Middle frontal gyrus (tissue), 1 donor: ENCODE measurements at regions not wholly inside any gene's neighbourhood (a gene's known extent, or its start where the extent isn't known, plus 50 kb on each side); places are given as distances from the start of the nearest gene placed in this dataset.
"Not testable (repeated sequence)": the region's sequence is repeated elsewhere in the genome, so short reads cannot be mapped to it uniquely, and the experiment has no call there.

Source experiments
- DNase-seq: peaks from one replicate; pipeline ENCODE4 v3.0.0-alpha.2; 2015; ENCODE audit warnings: low spot score; ENCODE audit errors: extremely low spot score

- no peak for DNase-seq
Observed at GRCh38 chr17:51387986-51388385, 127.6 kb downstream of the UTP18 start.

- no peak for DNase-seq
Observed at GRCh38 chr17:51389875-51390274, 129.5 kb downstream of the UTP18 start.

GRCh38 chr17:51391982-51392654 is 131.8 kb downstream of the UTP18 start:
- DNase-seq = no peak

GRCh38 chr17:51395621-51396020 is 135.3 kb downstream of the UTP18 start:
- no peak for DNase-seq

GRCh38 chr17:51397361-51398127 is 137.2 kb downstream of the UTP18 start:
- DNase-seq = no peak

GRCh38 chr17:51398128-51398525 is 137.8 kb downstream of the UTP18 start:
- DNase-seq = no peak

GRCh38 chr17:51398687-51399086 is 138.3 kb downstream of the UTP18 start:
- no peak for DNase-seq

- no peak for DNase-seq
Observed at GRCh38 chr17:51401279-51401678, 140.9 kb downstream of the UTP18 start.

- no peak for DNase-seq
Observed at GRCh38 chr17:51402899-51403298, 142.6 kb downstream of the UTP18 start.

- no peak for DNase-seq
Observed at GRCh38 chr17:51407576-51407975, 147.2 kb downstream of the UTP18 start.

GRCh38 chr17:51419476-51419875 is 159.1 kb downstream of the UTP18 start:
- no peak for DNase-seq

- no peak for DNase-seq
Observed at GRCh38 chr17:51421525-51421924, 161.2 kb downstream of the UTP18 start.

GRCh38 chr17:51422634-51423033 is 162.3 kb downstream of the UTP18 start:
- DNase-seq = no peak

- DNase-seq = no peak
Observed at GRCh38 chr17:51423421-51424160, 163.2 kb downstream of the UTP18 start.

- DNase-seq = no peak
Observed at GRCh38 chr17:51425773-51426172, 165.4 kb downstream of the UTP18 start.

- no peak for DNase-seq
Observed at GRCh38 chr17:51427323-51427811, 167.0 kb downstream of the UTP18 start.

GRCh38 chr17:51427856-51428255 is 167.5 kb downstream of the UTP18 start:
- DNase-seq = no peak

GRCh38 chr17:51428668-51429495 is 168.5 kb downstream of the UTP18 start:
- no peak for DNase-seq

GRCh38 chr17:51429938-51430337 is 169.6 kb downstream of the UTP18 start:
- DNase-seq = not testable (repeated sequence)

GRCh38 chr17:51430591-51430990 is 170.2 kb downstream of the UTP18 start:
- DNase-seq = no peak
